GM12878 (cell line): ENCODE measurements at regions not wholly inside any gene's neighbourhood (a gene's known extent, or its start where the extent isn't known, plus 50 kb on each side); places are given as distances from the start of the nearest gene placed in this dataset.

ENCODE experiments used
- ATF2 ChIP-seq: IDR thresholded peaks from 2 replicates; pipeline ENCODE4 v1.6.1; 2012; ENCODE audit warnings: low read length, inconsistent platforms
- CTCF ChIP-seq, 3 experiments: IDR thresholded peaks in 2 of 3; conservative IDR thresholded peaks in 1 of 3; 2 replicates each; pipeline ENCODE4 v1.5.1; 2011; ENCODE audit warnings: low read depth in 3 of 3, low read length in 3 of 3, mild to moderate bottlenecking in 3 of 3, control low read depth in 2 of 3, moderate library complexity in 2 of 3, inconsistent platforms in 1 of 3, mixed read lengths in 1 of 3; ENCODE audit not compliant: control insufficient read depth in 2 of 3, insufficient read depth in 1 of 3; ENCODE audit errors: extremely low read depth in 1 of 3
- FOXM1 ChIP-seq: IDR thresholded peaks from 2 replicates; pipeline ENCODE4 v1.6.1; 2012; ENCODE audit warnings: low read depth, mild to moderate bottlenecking, inconsistent platforms, low read length, moderate library complexity
- JUND ChIP-seq: IDR thresholded peaks from 2 replicates; pipeline ENCODE4 v1.6.1; 2012; ENCODE audit warnings: low read depth, mild to moderate bottlenecking, low read length, improper control_type of control experiment, moderate library complexity
- SIN3A ChIP-seq: IDR thresholded peaks from 2 replicates; pipeline ENCODE4 v1.6.1; 2012; ENCODE audit warnings: low read depth, low read length, improper control_type of control experiment
- SPI1 ChIP-seq: IDR thresholded peaks from 2 replicates; pipeline ENCODE4 v1.6.1; 2011; ENCODE audit warnings: low read depth, mild to moderate bottlenecking, low read length, moderate library complexity, borderline replicate concordance; ENCODE audit not compliant: insufficient read depth
- ZBTB33 ChIP-seq: fragments of 450-650 bp; IDR thresholded peaks from 2 replicates; pipeline ENCODE4 v1.6.1; 2017; ENCODE audit warnings: mild to moderate bottlenecking

DNA sequence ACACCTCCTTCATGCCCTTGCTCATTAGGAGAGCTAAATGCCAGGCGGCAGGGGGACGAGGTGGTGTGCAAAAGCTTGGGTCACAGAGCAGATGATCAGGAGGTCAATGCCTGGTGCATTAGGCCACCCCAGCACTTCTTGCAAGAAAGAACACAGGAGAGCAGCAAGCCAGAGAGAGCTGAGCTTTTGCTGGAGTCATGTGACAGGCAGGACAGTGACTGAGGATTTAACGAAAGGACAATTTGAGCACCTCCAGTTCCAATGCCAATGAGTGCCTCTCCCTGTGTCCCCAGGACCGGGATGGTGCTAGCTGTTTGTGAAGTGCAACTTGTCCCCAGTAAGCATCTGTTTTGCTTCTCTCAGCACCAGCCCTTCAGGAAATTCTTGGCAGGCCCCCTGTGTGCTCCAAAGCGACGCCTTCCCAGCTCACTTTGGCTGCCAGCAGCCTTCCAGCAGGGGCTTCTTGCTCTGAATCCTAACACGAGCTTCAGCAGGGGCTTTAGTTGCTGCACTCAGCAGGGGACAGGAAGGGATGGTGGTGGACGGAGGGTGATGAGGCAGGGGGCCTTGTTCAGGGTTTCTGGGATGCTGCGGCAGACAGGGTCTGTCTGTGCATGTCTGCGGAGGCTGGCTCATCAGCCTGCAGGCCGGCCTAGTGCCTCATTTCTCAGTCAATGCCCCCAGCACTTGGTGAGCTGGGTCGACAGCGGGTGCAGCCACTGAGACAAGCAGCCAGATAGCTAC, 368.1 kb downstream of the RPS24 start:
- TF ChIP-seq ATF2 (no peak), CTCF (IDR thresholded peaks at IDR 0.05 in 2 of 3, conservative IDR thresholded peaks at IDR 0.05 in 1 of 3; ENCODE audit: control insufficient read depth in 2 of 3, extremely low read depth in 1 of 3, insufficient read depth in 1 of 3, low read depth in 3 of 3, low read length in 3 of 3) (no peak), ZBTB33 (no peak), FOXM1 (no peak), JUND (no peak), SIN3A (no peak), SPI1 (no peak)
